Stimulated activated CD8-positive, alpha-beta memory T cell treated with anti-CD3 and anti-CD28 coated beads, Interleukin-12 subunit alpha, Interleukin-12 subunit beta, amount 100 ng/mL, for 1 hour (primary cell): ENCODE measurements at regions not wholly inside any gene's neighbourhood (a gene's known extent, or its start where the extent isn't known, plus 50 kb on each side); places are given as distances from the start of the nearest gene placed in this dataset.
"Not testable (repeated sequence)": the region's sequence is repeated elsewhere in the genome, so short reads cannot be mapped to it uniquely, and the experiment has no call there.

Experiments used
- DNase-seq: peaks from one replicate; pipeline ENCODE4 v3.0.0-alpha.2; 2020; ENCODE audit warnings: low read depth

DNA sequence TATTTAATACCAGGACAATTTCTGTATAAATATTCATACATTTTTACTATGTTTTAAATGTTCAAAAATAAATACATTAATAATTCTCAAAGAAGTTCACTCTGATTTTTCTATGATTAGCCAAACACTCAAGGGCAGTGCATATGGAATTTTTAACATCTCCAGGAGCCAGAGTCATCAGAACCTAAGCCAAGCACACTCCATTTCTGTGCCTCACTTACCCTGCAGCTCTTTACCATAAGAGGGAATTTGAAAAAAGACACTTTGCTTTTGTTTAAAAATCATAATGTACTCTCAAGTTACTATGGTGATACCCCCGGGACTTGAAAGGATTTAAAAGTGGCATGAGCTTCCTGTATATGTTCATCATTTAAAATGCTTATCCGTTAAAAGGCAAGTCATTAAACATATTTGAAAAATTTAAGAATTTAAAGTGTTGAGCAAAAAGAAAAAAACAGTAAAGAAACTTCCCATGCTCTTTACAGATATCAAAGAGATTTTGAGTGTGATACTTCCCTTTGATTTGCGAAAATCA is 747.4 kb upstream of the NECTIN3 start:
- DNase-seq, result no peak

DNA sequence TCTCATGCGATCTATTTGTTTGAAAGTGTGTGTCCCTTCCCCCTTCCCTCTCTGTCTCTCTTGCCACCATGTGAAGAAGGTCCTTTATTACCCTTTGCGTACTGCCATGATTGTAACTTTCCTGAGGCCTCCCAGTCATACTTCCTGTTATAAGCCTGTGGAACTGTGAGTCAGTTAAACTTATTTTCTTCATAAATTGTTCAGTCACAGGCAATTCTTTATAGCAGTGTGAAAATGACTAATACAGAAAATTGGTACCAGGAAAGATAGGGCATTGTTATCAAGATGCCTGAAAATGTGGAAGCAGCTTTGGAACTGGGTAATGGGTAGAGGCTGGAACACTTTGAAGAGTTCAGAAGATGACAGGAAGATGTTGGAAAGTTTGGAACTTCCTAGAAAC is 743.7 kb upstream of the NECTIN3 start:
- no peak for DNase-seq

DNA sequence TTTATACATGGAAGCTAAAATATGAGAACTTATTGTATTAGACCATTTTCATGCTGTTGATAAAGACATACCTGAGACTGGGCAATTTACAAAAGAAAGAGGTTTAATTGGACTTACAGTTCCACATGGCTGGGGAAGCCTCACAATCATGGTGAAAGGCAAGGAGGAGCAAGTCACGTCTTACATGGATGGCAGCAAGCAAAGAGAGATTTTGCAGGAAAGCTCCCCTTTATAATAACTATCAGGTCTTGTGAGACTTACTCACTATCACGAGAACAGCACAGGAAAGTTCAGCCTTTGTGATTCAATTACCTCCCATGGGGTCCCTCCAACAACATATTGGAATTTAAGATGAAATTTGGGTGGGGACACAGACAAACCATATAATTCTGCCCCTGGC is 740.1 kb upstream of the NECTIN3 start:
- DNase-seq, result not testable (repeated sequence)

DNA sequence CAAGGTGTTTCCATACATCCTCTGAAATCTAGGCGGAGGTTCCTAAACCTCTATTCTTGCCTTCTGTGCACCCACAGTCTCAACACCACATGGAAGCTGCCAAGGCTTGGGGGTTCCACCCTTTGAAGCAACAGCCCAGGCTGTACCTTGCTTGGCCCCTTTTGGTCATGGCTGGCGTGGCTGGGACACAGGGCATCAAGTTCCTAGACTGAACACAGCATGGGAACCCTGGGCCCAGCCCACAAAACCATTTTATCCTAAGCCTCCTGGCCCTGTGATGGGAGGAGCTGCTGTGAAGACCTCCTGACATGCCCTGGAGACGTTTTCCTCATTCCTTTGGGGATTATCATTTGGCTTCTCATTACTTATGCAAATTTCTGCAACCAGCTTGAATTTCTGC is 739.0 kb upstream of the NECTIN3 start:
- no peak for DNase-seq

GRCh38 chr3:110341047-110341446 is 730.6 kb upstream of the NECTIN3 start:
- DNase-seq, result no peak

DNA sequence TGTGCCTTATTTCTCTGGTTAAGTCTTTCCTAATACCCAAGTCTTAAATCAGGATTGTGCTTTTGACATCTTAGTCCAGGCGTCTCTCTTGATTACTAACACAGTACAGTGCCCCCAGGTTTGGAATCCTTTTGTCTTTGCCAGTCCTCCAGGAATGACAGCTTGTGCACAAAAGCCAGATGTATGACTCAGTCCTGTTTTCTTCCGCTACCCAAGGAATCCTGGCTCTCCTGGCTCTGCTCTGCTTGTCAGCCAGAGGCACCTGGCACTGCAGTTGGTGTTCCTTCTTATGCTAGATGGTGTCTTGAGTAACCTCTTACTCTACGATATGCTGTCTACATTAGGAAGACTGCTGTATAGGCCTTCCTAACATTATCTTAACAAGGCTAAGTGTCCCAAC is 728.2 kb upstream of the NECTIN3 start:
- no peak for DNase-seq

- DNase-seq, result no peak
These were observed 727.7 kb upstream of the NECTIN3 start for GRCh38 chr3:110343945-110344344.

- DNase-seq, result no peak
These were observed 727.1 kb upstream of the NECTIN3 start for GRCh38 chr3:110344487-110344886.

GRCh38 chr3:110344897-110345767 is 726.5 kb upstream of the NECTIN3 start:
- DNase-seq, result no peak

- no peak for DNase-seq
These were observed 722.3 kb upstream of the NECTIN3 start for GRCh38 chr3:110349295-110349694.

GRCh38 chr3:110352841-110353604 is 718.6 kb upstream of the NECTIN3 start:
- DNase-seq, result no peak

- no peak for DNase-seq
These were observed 708.9 kb upstream of the NECTIN3 start for GRCh38 chr3:110362751-110363150.

DNA sequence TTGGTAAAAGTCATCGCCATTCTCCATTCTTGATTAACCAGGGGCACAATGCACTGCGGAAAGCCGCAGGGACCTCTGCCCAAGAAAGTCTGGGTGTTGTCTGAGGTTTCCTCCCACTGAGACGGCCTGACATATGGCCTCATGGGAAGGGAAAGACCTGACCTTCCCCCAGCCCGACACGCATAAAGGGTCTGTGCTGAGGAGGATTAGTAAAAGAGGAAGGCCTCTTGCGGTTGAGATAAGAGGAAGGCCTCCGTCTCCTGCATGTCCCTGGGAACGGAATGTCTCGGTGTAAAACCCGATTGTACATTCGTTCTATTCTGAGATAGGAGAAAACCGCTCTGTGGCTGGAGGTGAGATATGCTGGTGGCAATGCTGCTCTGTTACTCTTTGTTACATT is 704.3 kb upstream of the NECTIN3 start:
- not testable (repeated sequence) for DNase-seq

DNA sequence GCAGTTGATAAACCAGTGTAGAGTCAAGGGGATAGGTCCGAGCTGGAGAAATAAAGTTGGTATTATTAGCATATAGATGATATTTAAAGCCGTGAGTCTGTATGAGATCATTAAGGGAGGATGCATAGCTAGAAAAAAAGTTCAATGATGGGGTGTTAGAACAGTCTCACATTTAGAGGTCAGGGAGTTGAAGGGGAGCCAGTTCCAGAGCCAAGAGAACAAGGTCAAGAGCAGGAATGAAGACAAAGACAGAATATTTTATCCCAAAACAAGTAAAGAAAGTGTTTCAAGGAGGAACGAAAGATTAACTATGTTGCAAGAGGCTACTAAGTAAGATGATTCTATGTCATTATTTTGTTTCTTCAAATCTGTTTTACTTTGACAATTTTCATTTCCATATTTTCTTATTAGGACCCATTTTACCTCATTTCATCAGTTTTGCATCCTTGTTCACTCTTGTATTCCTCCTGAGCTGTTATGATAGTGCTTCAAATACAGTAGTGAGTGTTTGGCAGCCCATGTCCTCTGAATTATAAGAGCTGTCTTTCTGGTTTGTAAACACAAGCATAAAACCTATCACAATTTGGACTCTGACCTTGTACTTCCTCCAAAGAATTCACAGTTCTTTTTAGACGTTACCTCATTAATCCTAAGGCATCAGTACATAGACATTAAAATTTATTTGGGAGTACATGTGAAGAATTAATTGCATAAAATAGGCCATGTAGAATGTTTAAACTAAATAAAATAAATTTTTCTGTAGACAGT is 695.7 kb upstream of the NECTIN3 start:
- DNase-seq, result no peak

GRCh38 chr3:110378481-110378880 is 693.1 kb upstream of the NECTIN3 start:
- no peak for DNase-seq

DNA sequence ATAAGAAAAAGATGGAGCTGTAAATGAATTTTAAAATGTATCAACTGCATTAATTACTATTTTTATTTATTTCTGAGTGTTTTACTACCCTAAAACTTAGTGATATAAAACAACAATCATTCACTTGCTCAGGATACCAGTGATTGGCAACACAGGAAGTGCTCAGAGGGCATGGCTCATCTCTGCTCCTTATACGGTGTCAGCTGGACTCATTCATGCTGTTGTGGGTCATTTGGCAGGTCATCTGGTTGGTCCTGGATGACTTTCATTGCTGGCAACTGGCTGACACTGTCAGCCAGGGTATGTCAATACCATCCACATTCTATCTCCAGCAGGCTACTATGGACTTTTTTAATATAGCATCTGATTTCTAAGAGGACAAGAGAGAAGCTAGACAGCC is 689.6 kb upstream of the NECTIN3 start:
- no peak for DNase-seq

DNA sequence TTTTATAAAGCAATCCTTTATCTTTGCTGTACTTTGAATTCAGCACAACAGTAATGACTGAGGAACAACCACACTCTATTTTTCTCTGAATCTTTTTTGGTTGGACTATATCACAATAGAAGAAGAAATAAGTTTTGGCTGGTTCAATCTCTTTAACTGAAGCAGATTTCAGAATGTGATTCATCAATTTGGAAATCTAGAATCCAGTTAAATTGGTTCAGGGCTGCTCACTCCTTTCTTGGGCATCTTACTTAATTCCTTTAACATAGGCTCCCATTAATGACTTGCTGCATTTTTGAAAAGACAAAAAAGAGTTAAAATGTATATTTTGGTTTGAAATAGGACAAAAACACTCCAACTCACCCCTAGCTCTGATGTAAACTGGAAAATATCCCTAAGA is 688.3 kb upstream of the NECTIN3 start:
- DNase-seq, result no peak

- no peak for DNase-seq
These were observed 687.0 kb upstream of the NECTIN3 start for GRCh38 chr3:110384601-110385000.

GRCh38 chr3:110389005-110389404 is 682.6 kb upstream of the NECTIN3 start:
- DNase-seq, result no peak

DNA sequence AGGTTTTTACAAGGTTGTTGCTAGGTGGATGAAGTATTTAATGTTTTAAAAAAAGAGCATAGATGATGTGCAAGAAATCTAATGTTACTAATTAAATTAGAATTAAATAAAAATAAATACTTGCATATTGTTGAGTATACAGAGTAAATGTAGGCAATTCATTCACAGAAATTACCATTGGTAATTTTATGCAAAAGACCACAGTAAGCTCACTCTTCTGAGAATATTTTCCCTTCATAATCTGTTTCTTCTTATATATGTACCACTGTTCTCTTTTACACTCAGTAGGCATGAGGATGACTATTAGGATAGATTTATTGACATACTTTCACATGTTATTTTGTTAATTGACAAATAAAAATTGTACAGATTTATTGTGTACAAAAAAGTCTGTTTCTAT is 681.2 kb upstream of the NECTIN3 start:
- no peak for DNase-seq

- no peak for DNase-seq
These were observed 680.6 kb upstream of the NECTIN3 start for GRCh38 chr3:110391042-110391441.

- no peak for DNase-seq
These were observed 679.8 kb upstream of the NECTIN3 start for GRCh38 chr3:110391640-110392395.
